Natural killer cell treated with Interleukin-12 subunit alpha and Interleukin-12 subunit beta and Interleukin-15 and Interleukin-18, amount 100 ng/mL, for 72 hours (primary cell): ENCODE measurements at regions not wholly inside any gene's neighbourhood (a gene's known extent, or its start where the extent isn't known, plus 50 kb on each side); places are given as distances from the start of the nearest gene placed in this dataset.

Experiments
- ATAC-seq, 2 donors: fragments of 150-1000 bp; cut with Tn5 transposase in 1 of 2; sonication (Bioruptor Pico), chemical (Tn5 transposase) in 1 of 2; 2 replicates each; pipeline ENCODE4 v1.10.0; 2021
- DNase-seq: peaks from one replicate; pipeline ENCODE4 v3.0.0; 2022; ENCODE audit warnings: low spot score
- H3K27ac Mint-ChIP-seq, 2 donors: 1 replicate in 1 of 2; 2 replicates in 1 of 2; pipeline ENCODE4 v1.8.0; 2022; ENCODE audit warnings: mixed read lengths in 2 of 2, mild to moderate bottlenecking in 1 of 2, moderate library complexity in 1 of 2
- H3K27me3 Mint-ChIP-seq, 2 donors: 1 replicate in 1 of 2; 2 replicates in 1 of 2; pipeline ENCODE4 v1.8.0; 2022; ENCODE audit warnings: mixed read lengths in 2 of 2
- H3K36me3 Mint-ChIP-seq: one replicate; pipeline ENCODE4 v1.8.0; 2022; ENCODE audit warnings: mixed read lengths
- H3K4me1 Mint-ChIP-seq, 2 donors: 1 replicate in 1 of 2; 2 replicates in 1 of 2; pipeline ENCODE4 v1.8.0; 2022; ENCODE audit warnings: low read depth in 2 of 2, mixed read lengths in 2 of 2, mild to moderate bottlenecking in 1 of 2
- H3K4me3 Mint-ChIP-seq: one replicate; pipeline ENCODE4 v1.8.0; 2022; ENCODE audit warnings: mixed read lengths
- H3K9me3 Mint-ChIP-seq: 2 replicates; pipeline ENCODE4 v1.8.0; 2022; ENCODE audit warnings: mixed read lengths

GRCh38 chr9:75589497-75589896 lies 301.0 kb upstream of the PCSK5 start:
- H3K27me3 Mint-ChIP-seq: peaks cover 4 to 5% of the 10 kb centered on the region in 2 donors
- H3K4me1 Mint-ChIP-seq: no peaks in the 10 kb centered on the region

GRCh38 chr9:75591972-75592371 lies 298.5 kb upstream of the PCSK5 start:
- Mint-ChIP-seq H3K4me3 (no peak overlapping the region), H3K4me1 (no peaks in the 10 kb centered on the region), H3K36me3 (no peaks in the 10 kb centered on the region), H3K9me3 (peaks cover 2% of the 10 kb centered on the region), H3K27ac (no peak overlapping the region), H3K27me3 (no peaks in the 10 kb centered on the region)
- ATAC-seq: no peak
- no peak for DNase-seq

More at GRCh38 chr9:75589497-75589896, 301.0 kb upstream of the PCSK5 start:
- H3K9me3 Mint-ChIP-seq: peaks cover 5% of the 10 kb centered on the region
- H3K36me3 Mint-ChIP-seq: no peaks in the 10 kb centered on the region
- no peak overlapping the region for H3K27ac Mint-ChIP-seq
- ATAC-seq (no peak), DNase-seq (no peak)
- no peak overlapping the region for H3K4me3 Mint-ChIP-seq

DNA sequence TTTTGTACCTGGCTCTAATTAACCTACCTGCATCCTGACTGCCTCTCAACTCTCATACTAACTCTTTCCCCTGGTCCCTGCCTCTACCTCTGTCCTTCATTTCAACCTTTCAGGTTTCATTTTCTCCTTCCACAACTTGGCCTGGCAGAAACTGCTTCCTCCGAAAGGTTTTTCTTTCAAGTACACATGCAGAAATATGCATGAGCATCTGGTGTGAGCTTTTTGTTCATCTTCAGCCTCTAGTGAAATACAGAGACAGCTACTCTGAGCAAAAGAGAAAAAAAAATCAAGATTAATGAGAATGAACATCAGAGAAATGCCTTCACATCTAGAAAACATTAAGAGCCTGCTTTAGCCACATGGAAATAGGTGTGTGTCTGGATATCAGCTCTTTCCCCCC lies 297.9 kb upstream of the PCSK5 start:
- Mint-ChIP-seq H3K27me3 (no peaks in the 10 kb centered on the region), H3K4me3 (no peak overlapping the region), H3K4me1 (no peaks in the 10 kb centered on the region), H3K9me3 (peaks cover 2% of the 10 kb centered on the region), H3K27ac (no peak overlapping the region), H3K36me3 (no peaks in the 10 kb centered on the region)
- ATAC-seq (no peak), DNase-seq (no peak)

GRCh38 chr9:75593920-75594319 lies 296.6 kb upstream of the PCSK5 start:
- ATAC-seq: no peak
- no peak overlapping the region for H3K27ac Mint-ChIP-seq
- H3K4me3 Mint-ChIP-seq: no peak overlapping the region
- H3K4me1 Mint-ChIP-seq: no peaks in the 10 kb centered on the region
- no peaks in the 10 kb centered on the region for H3K27me3 Mint-ChIP-seq
- H3K36me3 Mint-ChIP-seq: no peaks in the 10 kb centered on the region
- no peak for DNase-seq
- H3K9me3 Mint-ChIP-seq: peaks cover 2% of the 10 kb centered on the region

DNA sequence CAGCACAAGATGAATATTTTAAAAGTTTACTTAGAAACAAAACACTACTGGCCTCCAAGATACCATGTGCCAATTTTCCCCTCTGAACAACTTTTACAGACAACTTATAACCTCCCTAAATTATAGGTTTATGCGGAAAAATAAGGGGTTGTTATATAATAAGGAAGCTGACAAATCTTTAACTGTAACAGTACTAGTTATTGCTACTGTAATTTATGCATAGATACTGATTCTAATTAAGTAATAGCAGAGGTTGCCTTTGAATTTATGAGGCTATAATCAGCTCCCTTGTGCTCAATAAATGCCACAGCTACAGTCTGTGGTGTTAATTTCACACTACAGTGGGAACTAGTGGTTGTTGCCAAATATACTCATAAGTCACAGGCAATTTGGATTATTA lies 291.3 kb upstream of the PCSK5 start:
- Mint-ChIP-seq H3K27ac (no peak overlapping the region), H3K36me3 (no peaks in the 10 kb centered on the region), H3K4me1 (no peaks in the 10 kb centered on the region), H3K4me3 (no peak overlapping the region), H3K27me3 (no peaks in the 10 kb centered on the region), H3K9me3 (no peaks in the 10 kb centered on the region)
- ATAC-seq (no peak), DNase-seq (no peak)

- DNase-seq (no peak), ATAC-seq (no peak)
- Mint-ChIP-seq H3K36me3 (no peaks in the 10 kb centered on the region), H3K4me1 (no peaks in the 10 kb centered on the region), H3K27me3 (no peaks in the 10 kb centered on the region), H3K9me3 (no peaks in the 10 kb centered on the region), H3K4me3 (no peak overlapping the region), H3K27ac (no peak overlapping the region)
Measured at GRCh38 chr9:75601280-75601679, 289.2 kb upstream of the PCSK5 start.

DNA sequence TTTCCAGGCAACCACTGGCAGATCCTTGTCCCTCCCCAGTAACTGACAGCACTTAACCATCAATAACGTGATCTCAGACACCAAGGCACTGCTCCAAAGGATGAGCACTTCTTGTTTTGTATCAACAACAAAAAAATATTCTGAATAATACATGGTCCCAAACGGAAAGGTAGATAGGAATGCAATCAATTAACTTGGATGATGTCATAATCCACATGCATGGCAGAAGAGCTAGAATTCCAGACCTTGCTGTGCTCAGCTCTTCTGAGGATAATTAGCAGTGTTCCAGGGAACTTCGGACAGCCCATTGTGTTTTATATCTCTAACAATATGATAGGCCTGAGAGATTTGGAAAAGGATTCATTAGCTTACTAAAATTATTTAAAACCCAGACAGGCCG lies 288.4 kb upstream of the PCSK5 start:
- Mint-ChIP-seq H3K27me3 (no peaks in the 10 kb centered on the region), H3K9me3 (no peaks in the 10 kb centered on the region), H3K4me3 (no peak overlapping the region), H3K36me3 (no peaks in the 10 kb centered on the region), H3K27ac (no peak overlapping the region), H3K4me1 (no peaks in the 10 kb centered on the region)
- DNase-seq (no peak), ATAC-seq (no peak)

DNA sequence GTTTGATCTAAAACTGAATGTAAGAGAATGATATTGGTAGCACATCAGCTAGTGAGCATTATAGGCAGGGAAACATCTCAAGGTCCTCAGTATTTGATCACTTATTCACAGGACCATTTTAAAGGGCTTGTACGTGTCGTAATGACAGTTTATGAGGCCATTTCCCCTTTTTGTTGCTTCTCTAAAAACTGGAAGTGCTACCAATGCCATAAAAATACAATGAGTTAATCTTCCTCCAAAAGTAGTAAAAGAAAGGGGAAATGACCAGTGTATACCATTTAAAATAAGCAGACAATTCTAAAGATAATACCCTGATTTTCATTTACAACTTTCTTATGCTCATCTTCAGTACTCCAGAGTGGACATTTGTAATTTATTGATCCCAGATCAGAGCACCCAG lies 285.8 kb upstream of the PCSK5 start:
- Mint-ChIP-seq H3K4me1 (no peaks in the 10 kb centered on the region), H3K4me3 (no peak overlapping the region), H3K36me3 (no peaks in the 10 kb centered on the region), H3K27ac (no peak overlapping the region), H3K27me3 (peaks cover 0 to 5% of the 10 kb centered on the region in 2 donors), H3K9me3 (peaks cover 3% of the 10 kb centered on the region)
- no peak for ATAC-seq
- no peak for DNase-seq

DNA sequence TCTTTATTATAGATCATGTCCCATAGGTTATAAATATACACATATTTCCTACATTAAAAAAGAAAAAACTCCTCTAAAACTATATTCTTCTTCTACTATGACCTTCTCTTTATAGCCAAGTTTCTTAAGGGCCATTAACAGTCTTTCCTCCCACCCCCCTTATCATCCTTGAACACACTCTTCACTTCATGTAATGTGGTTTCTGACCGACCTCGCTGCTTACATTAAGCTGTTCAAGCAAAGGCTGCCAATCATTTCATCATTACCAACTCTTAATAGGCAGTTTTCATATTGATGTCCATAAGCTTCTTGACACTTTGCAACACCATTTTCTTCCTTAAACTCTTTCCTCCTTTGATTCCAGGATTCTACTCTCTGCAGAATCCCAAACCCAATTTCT lies 283.0 kb upstream of the PCSK5 start:
- ATAC-seq (no peak), DNase-seq (no peak)
- Mint-ChIP-seq H3K4me3 (no peak overlapping the region), H3K36me3 (no peaks in the 10 kb centered on the region), H3K9me3 (peaks cover 3% of the 10 kb centered on the region), H3K4me1 (no peaks in the 10 kb centered on the region), H3K27me3 (peaks cover 0 to 5% of the 10 kb centered on the region in 2 donors), H3K27ac (no peak overlapping the region)

- DNase-seq (no peak), ATAC-seq (no peak)
- Mint-ChIP-seq H3K27ac (no peak overlapping the region), H3K36me3 (no peaks in the 10 kb centered on the region), H3K4me3 (no peak overlapping the region), H3K9me3 (peaks cover 3% of the 10 kb centered on the region), H3K27me3 (peaks cover 0 to 5% of the 10 kb centered on the region in 2 donors), H3K4me1 (no peaks in the 10 kb centered on the region)
Measured at GRCh38 chr9:75609401-75609800, 281.1 kb upstream of the PCSK5 start.

- Mint-ChIP-seq H3K4me3 (no peak overlapping the region), H3K27ac (no peak overlapping the region), H3K27me3 (peaks cover 0 to 5% of the 10 kb centered on the region in 2 donors), H3K9me3 (peaks cover 3% of the 10 kb centered on the region), H3K36me3 (no peaks in the 10 kb centered on the region), H3K4me1 (no peaks in the 10 kb centered on the region)
- no peak for DNase-seq
- ATAC-seq: no peak
Measured at GRCh38 chr9:75610246-75610645, 280.2 kb upstream of the PCSK5 start.

- Mint-ChIP-seq H3K4me1 (no peaks in the 10 kb centered on the region), H3K27me3 (peaks cover 8 to 14% of the 10 kb centered on the region in 2 donors), H3K36me3 (no peaks in the 10 kb centered on the region), H3K4me3 (no peak overlapping the region), H3K27ac (no peak overlapping the region), H3K9me3 (peaks cover 3% of the 10 kb centered on the region)
- ATAC-seq (no peak), DNase-seq (no peak)
Measured at GRCh38 chr9:75612205-75612604, 278.3 kb upstream of the PCSK5 start.

DNA sequence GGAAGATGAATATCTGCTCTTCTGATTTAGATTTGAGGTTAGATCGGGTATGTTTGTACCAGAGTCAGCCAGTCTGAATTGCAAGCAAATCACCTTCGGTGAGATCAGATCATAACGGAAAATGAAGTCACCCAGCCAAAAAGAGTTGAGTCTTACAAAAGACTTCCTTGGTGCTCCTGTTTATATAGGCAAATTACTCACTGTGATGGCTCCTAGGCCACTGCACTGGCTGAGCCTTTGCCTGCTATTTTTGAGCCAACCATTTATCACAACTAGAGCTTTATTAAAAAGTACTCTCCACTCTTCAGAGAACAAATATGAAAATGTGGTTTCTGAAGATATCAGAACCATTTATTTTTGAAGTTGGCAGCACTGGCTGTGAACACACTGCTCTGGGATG lies 277.7 kb upstream of the PCSK5 start:
- Mint-ChIP-seq H3K27ac (no peak overlapping the region), H3K4me3 (no peak overlapping the region)

DNA sequence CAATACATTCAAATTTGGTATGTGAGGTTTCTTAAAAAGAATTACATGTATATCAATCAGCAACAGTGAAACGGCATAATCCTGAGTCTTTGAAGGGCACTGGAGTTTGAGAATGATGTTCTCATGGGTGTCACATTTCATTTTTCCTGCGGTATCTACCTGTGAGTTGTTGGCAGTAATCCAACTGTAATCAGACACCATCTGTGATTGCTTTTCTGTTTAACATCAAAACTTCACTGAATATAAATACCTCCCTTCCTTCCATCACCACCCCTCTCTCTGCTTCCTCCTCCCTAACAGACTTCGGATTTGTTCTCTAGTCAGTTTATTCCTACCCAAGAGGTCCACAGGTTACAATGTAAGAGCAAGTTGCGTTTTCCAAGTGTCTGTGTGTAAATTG lies 275.2 kb upstream of the PCSK5 start:
- H3K4me1 Mint-ChIP-seq: no peaks in the 10 kb centered on the region
- DNase-seq: no peak

More for the DNA sequence above, 277.7 kb upstream of the PCSK5 start:
- DNase-seq (no peak), ATAC-seq (no peak)
- peaks cover 8 to 14% of the 10 kb centered on the region in 2 donors for H3K27me3 Mint-ChIP-seq
- no peaks in the 10 kb centered on the region for H3K36me3 Mint-ChIP-seq
- peaks cover 3% of the 10 kb centered on the region for H3K9me3 Mint-ChIP-seq
- H3K4me1 Mint-ChIP-seq: no peaks in the 10 kb centered on the region

DNA sequence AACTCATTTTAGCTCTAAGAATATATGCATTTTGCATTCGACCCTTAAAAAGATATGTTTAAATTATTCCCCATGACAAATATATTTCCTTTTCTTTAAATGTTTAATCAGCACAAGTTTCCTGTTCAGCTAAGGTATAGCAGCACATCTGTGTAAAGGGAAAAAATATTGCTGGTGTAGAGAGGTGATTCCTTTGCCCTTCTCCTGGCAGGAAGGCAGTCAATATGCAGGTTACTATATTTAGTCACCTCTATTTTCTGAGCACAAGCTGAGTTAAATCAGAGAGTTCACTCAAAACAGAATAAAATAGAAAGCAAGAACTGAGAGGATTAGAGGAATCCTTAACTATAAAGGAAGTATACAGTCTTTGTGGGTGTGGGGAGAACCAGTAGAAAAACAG lies 274.4 kb upstream of the PCSK5 start:
- ATAC-seq (no peak), DNase-seq (no peak)
- H3K9me3 Mint-ChIP-seq: no peaks in the 10 kb centered on the region

More for the DNA sequence above, 275.2 kb upstream of the PCSK5 start:
- Mint-ChIP-seq H3K4me3 (no peak overlapping the region), H3K36me3 (no peaks in the 10 kb centered on the region), H3K27ac (no peak overlapping the region), H3K9me3 (no peaks in the 10 kb centered on the region), H3K27me3 (peaks cover 8% of the 10 kb centered on the region in 2 donors)
- no peak for ATAC-seq

More for the DNA sequence above, 274.4 kb upstream of the PCSK5 start:
- H3K4me1 Mint-ChIP-seq: no peaks in the 10 kb centered on the region
- H3K36me3 Mint-ChIP-seq: no peaks in the 10 kb centered on the region
- peaks cover 8% of the 10 kb centered on the region in 2 donors for H3K27me3 Mint-ChIP-seq
- H3K4me3 Mint-ChIP-seq: no peak overlapping the region
- H3K27ac Mint-ChIP-seq: no peak overlapping the region
